GM23338 (cell line): ENCODE measurements at regions not wholly inside any gene's neighbourhood (a gene's known extent, or its start where the extent isn't known, plus 50 kb on each side); places are given as distances from the start of the nearest gene placed in this dataset.

Experiments used
- ATAC-seq: fragments of 200-7000 bp; cut with Tn5 transposase; 3 replicates; pipeline ENCODE4 v1.9.1; 2020
- DNase-seq: peaks from one replicate; pipeline ENCODE4 v3.0.0-alpha.2; 2015; ENCODE audit warnings: low spot score
- H2AFZ ChIP-seq: fragments of 200-600 bp; sonication (generic); 2 replicates; pipeline ENCODE4 v1.8.0; 2016; ENCODE audit warnings: antibody characterized with exemption, mild to moderate bottlenecking, moderate library complexity
- H3F3A ChIP-seq: fragments of 200-600 bp; sonication (generic); replicated peaks from 2 replicates; pipeline ENCODE4 v1.8.0; 2017; ENCODE audit warnings: antibody characterized with exemption, mixed run types, low read depth
- H3K27ac ChIP-seq: fragments of 200-600 bp; sonication (generic); 2 replicates; pipeline ENCODE4 v1.6.1; 2016; ENCODE audit warnings: low read depth
- H3K27me3 ChIP-seq: fragments of 200-600 bp; sonication (generic); 2 replicates; pipeline ENCODE4 v1.8.0; 2016; ENCODE audit warnings: mild to moderate bottlenecking, mixed run types, moderate library complexity; ENCODE audit not compliant: insufficient read depth
- H3K36me3 ChIP-seq: fragments of 200-600 bp; sonication (generic); 2 replicates; pipeline ENCODE4 v1.8.0; 2016; ENCODE audit warnings: mild to moderate bottlenecking; ENCODE audit not compliant: insufficient read depth
- H3K4me1 ChIP-seq: fragments of 200-600 bp; sonication (generic); 2 replicates; pipeline ENCODE4 v1.8.0; 2016; ENCODE audit warnings: mild to moderate bottlenecking, moderate library complexity; ENCODE audit not compliant: insufficient read depth
- H3K4me2 ChIP-seq: fragments of 200-600 bp; sonication (generic); 2 replicates; pipeline ENCODE4 v1.7.1; 2017; ENCODE audit warnings: mixed run types
- H3K4me3 ChIP-seq: fragments of 200-600 bp; sonication (generic); 2 replicates; pipeline ENCODE4 v1.6.1; 2016; ENCODE audit warnings: mixed run types
- H3K79me2 ChIP-seq: fragments of 200-600 bp; sonication (generic); replicated peaks from 2 replicates; pipeline ENCODE4 v1.8.0; 2017; ENCODE audit warnings: mild to moderate bottlenecking; ENCODE audit not compliant: insufficient read depth
- H3K9me2 ChIP-seq: fragments of 200-600 bp; sonication (generic); 2 replicates; pipeline ENCODE4 v1.8.0; 2017; ENCODE audit not compliant: insufficient read depth
- H4K20me1 ChIP-seq: fragments of 200-600 bp; sonication (generic); replicated peaks from 2 replicates; pipeline ENCODE4 v1.8.0; 2017; ENCODE audit warnings: mild to moderate bottlenecking; ENCODE audit not compliant: insufficient read depth
- H3K27ac Mint-ChIP-seq: 2 replicates; pipeline ENCODE4 v1.8.0; 2020; ENCODE audit warnings: inconsistent platforms, mild to moderate bottlenecking, moderate library complexity, mixed read lengths
- H3K27me3 Mint-ChIP-seq: 3 replicates; pipeline ENCODE4 v1.8.0; 2022; ENCODE audit warnings: low read depth, mild to moderate bottlenecking, moderate library complexity, mixed read lengths, inconsistent platforms; ENCODE audit not compliant: insufficient read depth, poor library complexity
- H3K36me3 Mint-ChIP-seq: 3 replicates; pipeline ENCODE4 v1.8.0; 2021; ENCODE audit warnings: low read depth, mild to moderate bottlenecking, inconsistent platforms, moderate library complexity, mixed read lengths
- H3K4me1 Mint-ChIP-seq: 3 replicates; pipeline ENCODE4 v1.8.0; 2020; ENCODE audit warnings: mild to moderate bottlenecking, inconsistent platforms, mixed read lengths
- H3K4me3 Mint-ChIP-seq: 3 replicates; pipeline ENCODE4 v1.8.0; 2021; ENCODE audit warnings: moderate library complexity, mild to moderate bottlenecking, inconsistent platforms, mixed read lengths
- H3K9me3 Mint-ChIP-seq: 3 replicates; pipeline ENCODE4 v1.8.0; 2020; ENCODE audit warnings: moderate library complexity, mild to moderate bottlenecking, inconsistent platforms, mixed read lengths
- EZH2phosphoT487 ChIP-seq: fragments of 200-600 bp; sonication (generic); IDR thresholded peaks from one replicate; pipeline ENCODE4 v1.8.1; 2018; ENCODE audit warnings: antibody characterized with exemption; ENCODE audit not compliant: unreplicated experiment
- JUNB ChIP-seq: IDR thresholded peaks from one replicate; pipeline ENCODE4 v1.6.1; 2016; ENCODE audit warnings: antibody characterized with exemption; ENCODE audit not compliant: unreplicated experiment
- NANOG ChIP-seq: IDR thresholded peaks from 2 replicates; pipeline ENCODE4 v1.6.1; 2016; ENCODE audit warnings: antibody characterized with exemption, borderline replicate concordance
- POLR2AphosphoS5 ChIP-seq: IDR thresholded peaks from 2 replicates; pipeline ENCODE4 v1.6.1; 2016; ENCODE audit warnings: antibody characterized with exemption, low read depth
- STAT1 ChIP-seq: IDR thresholded peaks from one replicate; pipeline ENCODE4 v1.6.1; 2016; ENCODE audit warnings: antibody characterized with exemption; ENCODE audit not compliant: unreplicated experiment
- ZNF331 ChIP-seq: fragments of 250-450 bp; sonication (Bioruptor Pico); IDR thresholded peaks from 2 replicates; pipeline ENCODE4 v1.5.0; 2020; ENCODE audit warnings: low read depth, mild to moderate bottlenecking, moderate library complexity
- TF ChIP-seq, protein P1 (sequence below): fragments of 250-450 bp; sonication (Bioruptor Pico); IDR thresholded peaks from 2 replicates; pipeline ENCODE4 v1.5.0; 2020; ENCODE audit warnings: mild to moderate bottlenecking, moderate library complexity
- TF ChIP-seq, protein P2 (sequence below), 2 experiments: fragments of 200-600 bp in 1 of 2; sonication (generic) in 1 of 2; conservative IDR thresholded peaks; 2 replicates each; pipeline versions ENCODE4 v1.5.1 to v1.6.1; 2016 to 2017; ENCODE audit warnings: antibody characterized with exemption in 2 of 2, low read depth in 2 of 2, mild to moderate bottlenecking in 2 of 2, moderate library complexity in 1 of 2
- TF ChIP-seq, protein P3 (sequence below): IDR thresholded peaks from 2 replicates; pipeline ENCODE4 v1.6.1; 2016; ENCODE audit warnings: antibody characterized with exemption
- TF ChIP-seq, protein P4 (sequence below): IDR thresholded peaks from one replicate; pipeline ENCODE4 v1.6.1; 2018; ENCODE audit warnings: antibody characterized with exemption; ENCODE audit not compliant: unreplicated experiment

DNA sequence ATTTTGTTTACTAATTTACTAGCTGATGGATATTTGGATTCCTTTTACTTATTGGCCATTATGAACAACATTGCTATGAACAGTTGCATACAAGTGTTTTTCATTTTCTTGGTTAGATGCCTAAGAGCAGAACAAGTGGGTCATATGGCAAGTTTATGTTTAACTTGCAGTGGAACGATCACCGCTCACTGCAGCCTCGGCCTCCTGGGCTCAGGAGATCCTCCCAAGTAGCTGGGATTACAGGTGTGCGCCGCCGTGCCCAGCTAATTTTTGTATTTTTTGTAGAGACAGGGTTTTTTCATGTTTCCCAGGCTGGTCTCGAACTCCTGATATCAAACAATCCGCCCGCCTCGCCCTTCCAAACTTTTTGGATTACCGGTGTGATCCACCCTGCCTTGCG lies 820.5 kb upstream of the TMPRSS15 start (continued):
- TF ChIP-seq, protein P1, sequence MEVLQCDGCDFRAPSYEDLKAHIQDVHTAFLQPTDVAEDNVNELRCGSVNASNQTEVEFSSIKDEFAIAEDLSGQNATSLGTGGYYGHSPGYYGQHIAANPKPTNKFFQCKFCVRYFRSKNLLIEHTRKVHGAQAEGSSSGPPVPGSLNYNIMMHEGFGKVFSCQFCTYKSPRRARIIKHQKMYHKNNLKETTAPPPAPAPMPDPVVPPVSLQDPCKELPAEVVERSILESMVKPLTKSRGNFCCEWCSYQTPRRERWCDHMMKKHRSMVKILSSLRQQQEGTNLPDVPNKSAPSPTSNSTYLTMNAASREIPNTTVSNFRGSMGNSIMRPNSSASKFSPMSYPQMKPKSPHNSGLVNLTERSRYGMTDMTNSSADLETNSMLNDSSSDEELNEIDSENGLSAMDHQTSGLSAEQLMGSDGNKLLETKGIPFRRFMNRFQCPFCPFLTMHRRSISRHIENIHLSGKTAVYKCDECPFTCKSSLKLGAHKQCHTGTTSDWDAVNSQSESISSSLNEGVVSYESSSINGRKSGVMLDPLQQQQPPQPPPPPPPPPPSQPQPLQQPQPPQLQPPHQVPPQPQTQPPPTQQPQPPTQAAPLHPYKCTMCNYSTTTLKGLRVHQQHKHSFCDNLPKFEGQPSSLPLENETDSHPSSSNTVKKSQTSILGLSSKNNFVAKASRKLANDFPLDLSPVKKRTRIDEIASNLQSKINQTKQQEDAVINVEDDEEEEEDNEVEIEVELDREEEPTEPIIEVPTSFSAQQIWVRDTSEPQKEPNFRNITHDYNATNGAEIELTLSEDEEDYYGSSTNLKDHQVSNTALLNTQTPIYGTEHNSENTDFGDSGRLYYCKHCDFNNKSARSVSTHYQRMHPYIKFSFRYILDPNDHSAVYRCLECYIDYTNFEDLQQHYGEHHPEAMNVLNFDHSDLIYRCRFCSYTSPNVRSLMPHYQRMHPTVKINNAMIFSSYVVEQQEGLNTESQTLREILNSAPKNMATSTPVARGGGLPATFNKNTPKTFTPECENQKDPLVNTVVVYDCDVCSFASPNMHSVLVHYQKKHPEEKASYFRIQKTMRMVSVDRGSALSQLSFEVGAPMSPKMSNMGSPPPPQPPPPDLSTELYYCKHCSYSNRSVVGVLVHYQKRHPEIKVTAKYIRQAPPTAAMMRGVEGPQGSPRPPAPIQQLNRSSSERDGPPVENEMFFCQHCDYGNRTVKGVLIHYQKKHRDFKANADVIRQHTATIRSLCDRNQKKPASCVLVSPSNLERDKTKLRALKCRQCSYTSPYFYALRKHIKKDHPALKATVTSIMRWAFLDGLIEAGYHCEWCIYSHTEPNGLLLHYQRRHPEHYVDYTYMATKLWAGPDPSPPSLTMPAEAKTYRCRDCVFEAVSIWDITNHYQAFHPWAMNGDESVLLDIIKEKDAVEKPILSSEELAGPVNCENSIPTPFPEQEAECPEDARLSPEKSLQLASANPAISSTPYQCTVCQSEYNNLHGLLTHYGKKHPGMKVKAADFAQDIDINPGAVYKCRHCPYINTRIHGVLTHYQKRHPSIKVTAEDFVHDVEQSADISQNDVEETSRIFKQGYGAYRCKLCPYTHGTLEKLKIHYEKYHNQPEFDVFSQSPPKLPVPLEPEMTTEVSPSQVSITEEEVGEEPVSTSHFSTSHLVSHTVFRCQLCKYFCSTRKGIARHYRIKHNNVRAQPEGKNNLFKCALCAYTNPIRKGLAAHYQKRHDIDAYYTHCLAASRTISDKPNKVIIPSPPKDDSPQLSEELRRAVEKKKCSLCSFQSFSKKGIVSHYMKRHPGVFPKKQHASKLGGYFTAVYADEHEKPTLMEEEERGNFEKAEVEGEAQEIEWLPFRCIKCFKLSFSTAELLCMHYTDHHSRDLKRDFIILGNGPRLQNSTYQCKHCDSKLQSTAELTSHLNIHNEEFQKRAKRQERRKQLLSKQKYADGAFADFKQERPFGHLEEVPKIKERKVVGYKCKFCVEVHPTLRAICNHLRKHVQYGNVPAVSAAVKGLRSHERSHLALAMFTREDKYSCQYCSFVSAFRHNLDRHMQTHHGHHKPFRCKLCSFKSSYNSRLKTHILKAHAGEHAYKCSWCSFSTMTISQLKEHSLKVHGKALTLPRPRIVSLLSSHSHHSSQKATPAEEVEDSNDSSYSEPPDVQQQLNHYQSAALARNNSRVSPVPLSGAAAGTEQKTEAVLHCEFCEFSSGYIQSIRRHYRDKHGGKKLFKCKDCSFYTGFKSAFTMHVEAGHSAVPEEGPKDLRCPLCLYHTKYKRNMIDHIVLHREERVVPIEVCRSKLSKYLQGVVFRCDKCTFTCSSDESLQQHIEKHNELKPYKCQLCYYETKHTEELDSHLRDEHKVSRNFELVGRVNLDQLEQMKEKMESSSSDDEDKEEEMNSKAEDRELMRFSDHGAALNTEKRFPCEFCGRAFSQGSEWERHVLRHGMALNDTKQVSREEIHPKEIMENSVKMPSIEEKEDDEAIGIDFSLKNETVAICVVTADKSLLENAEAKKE (CRISPR knock-in tag): no peak
- TF ChIP-seq POLR2AphosphoS5 (no peak), ZNF331 (CRISPR knock-in tag) (no peak), NANOG (no peak), EZH2phosphoT487 (no peak)
- TF ChIP-seq, protein P2, sequence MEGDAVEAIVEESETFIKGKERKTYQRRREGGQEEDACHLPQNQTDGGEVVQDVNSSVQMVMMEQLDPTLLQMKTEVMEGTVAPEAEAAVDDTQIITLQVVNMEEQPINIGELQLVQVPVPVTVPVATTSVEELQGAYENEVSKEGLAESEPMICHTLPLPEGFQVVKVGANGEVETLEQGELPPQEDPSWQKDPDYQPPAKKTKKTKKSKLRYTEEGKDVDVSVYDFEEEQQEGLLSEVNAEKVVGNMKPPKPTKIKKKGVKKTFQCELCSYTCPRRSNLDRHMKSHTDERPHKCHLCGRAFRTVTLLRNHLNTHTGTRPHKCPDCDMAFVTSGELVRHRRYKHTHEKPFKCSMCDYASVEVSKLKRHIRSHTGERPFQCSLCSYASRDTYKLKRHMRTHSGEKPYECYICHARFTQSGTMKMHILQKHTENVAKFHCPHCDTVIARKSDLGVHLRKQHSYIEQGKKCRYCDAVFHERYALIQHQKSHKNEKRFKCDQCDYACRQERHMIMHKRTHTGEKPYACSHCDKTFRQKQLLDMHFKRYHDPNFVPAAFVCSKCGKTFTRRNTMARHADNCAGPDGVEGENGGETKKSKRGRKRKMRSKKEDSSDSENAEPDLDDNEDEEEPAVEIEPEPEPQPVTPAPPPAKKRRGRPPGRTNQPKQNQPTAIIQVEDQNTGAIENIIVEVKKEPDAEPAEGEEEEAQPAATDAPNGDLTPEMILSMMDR (conservative IDR thresholded peaks at IDR 0.05; ENCODE audit: low read depth in 2 of 2): no peak

DNA sequence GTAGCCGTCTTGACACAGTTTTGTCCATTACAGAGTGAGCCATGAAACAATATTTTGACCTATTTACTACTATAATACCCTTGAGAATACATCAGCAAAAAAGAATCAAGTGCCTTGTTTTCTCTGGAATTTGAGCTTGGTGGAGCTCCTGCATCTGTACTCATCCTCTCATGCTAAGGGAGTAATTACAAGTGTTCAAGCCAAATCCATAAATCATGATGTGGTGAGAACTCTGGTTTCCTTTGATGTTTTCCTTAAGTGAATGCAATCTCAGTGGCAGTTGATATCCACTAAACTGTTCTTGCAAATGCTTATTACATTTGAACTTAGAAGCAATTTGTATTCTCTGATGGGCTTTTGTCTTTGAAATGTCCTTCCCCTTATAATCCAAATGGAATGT lies 824.6 kb upstream of the TMPRSS15 start:
- no peaks in the 10 kb centered on the region for H3K9me3 Mint-ChIP-seq
- H3K4me1 ChIP-seq: peaks cover 5% of the 10 kb centered on the region; the same call in 1 of the 2 replicates
- no peaks in the 10 kb centered on the region; the same call in 2 of the 3 replicates for H3K4me1 Mint-ChIP-seq
- ATAC-seq (no peak), DNase-seq (no peak)
- no peak overlapping the region for H3K27ac ChIP-seq
- no peaks in the 10 kb centered on the region for H3K27me3 ChIP-seq
- H3K9me2 ChIP-seq: no peaks in the 10 kb centered on the region
- H3K27ac Mint-ChIP-seq: no peak overlapping the region
- no peaks in the 10 kb centered on the region for H3K36me3 ChIP-seq
- H3K36me3 Mint-ChIP-seq: no peaks in the 10 kb centered on the region
- no peak overlapping the region for H3K4me2 ChIP-seq
- H3K27me3 Mint-ChIP-seq: no peaks in the 10 kb centered on the region
- no peaks in the 10 kb centered on the region for H3F3A ChIP-seq
- no peak overlapping the region for H2AFZ ChIP-seq
- H3K4me3 ChIP-seq: no peak overlapping the region
- H3K79me2 ChIP-seq: no peaks in the 10 kb centered on the region
- no peak overlapping the region for H3K4me3 Mint-ChIP-seq
- no peaks in the 10 kb centered on the region for H4K20me1 ChIP-seq
- TF ChIP-seq, protein P3, sequence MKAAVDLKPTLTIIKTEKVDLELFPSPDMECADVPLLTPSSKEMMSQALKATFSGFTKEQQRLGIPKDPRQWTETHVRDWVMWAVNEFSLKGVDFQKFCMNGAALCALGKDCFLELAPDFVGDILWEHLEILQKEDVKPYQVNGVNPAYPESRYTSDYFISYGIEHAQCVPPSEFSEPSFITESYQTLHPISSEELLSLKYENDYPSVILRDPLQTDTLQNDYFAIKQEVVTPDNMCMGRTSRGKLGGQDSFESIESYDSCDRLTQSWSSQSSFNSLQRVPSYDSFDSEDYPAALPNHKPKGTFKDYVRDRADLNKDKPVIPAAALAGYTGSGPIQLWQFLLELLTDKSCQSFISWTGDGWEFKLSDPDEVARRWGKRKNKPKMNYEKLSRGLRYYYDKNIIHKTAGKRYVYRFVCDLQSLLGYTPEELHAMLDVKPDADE: no peak
- no peak for TF ChIP-seq ZNF331 (CRISPR knock-in tag)
- no peak for TF ChIP-seq POLR2AphosphoS5
- TF ChIP-seq, protein P2 (conservative IDR thresholded peaks at IDR 0.05; ENCODE audit: low read depth in 2 of 2): no peak
- no peak for TF ChIP-seq STAT1
- TF ChIP-seq, protein P4, sequence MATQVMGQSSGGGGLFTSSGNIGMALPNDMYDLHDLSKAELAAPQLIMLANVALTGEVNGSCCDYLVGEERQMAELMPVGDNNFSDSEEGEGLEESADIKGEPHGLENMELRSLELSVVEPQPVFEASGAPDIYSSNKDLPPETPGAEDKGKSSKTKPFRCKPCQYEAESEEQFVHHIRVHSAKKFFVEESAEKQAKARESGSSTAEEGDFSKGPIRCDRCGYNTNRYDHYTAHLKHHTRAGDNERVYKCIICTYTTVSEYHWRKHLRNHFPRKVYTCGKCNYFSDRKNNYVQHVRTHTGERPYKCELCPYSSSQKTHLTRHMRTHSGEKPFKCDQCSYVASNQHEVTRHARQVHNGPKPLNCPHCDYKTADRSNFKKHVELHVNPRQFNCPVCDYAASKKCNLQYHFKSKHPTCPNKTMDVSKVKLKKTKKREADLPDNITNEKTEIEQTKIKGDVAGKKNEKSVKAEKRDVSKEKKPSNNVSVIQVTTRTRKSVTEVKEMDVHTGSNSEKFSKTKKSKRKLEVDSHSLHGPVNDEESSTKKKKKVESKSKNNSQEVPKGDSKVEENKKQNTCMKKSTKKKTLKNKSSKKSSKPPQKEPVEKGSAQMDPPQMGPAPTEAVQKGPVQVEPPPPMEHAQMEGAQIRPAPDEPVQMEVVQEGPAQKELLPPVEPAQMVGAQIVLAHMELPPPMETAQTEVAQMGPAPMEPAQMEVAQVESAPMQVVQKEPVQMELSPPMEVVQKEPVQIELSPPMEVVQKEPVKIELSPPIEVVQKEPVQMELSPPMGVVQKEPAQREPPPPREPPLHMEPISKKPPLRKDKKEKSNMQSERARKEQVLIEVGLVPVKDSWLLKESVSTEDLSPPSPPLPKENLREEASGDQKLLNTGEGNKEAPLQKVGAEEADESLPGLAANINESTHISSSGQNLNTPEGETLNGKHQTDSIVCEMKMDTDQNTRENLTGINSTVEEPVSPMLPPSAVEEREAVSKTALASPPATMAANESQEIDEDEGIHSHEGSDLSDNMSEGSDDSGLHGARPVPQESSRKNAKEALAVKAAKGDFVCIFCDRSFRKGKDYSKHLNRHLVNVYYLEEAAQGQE: no peak
- no peak for TF ChIP-seq JUNB
- TF ChIP-seq EZH2phosphoT487: no peak
